NB4 (cell line): ENCODE measurements at regions not wholly inside any gene's neighbourhood (a gene's known extent, or its start where the extent isn't known, plus 50 kb on each side); places are given as distances from the start of the nearest gene placed in this dataset.

Experiments used
- CTCF ChIP-seq: IDR thresholded peaks from one replicate; pipeline ENCODE4 v1.5.1; 2012; ENCODE audit warnings: low read depth, low read length
- POLR2A ChIP-seq: IDR thresholded peaks from 2 replicates; pipeline ENCODE4 v1.6.1; 2011; ENCODE audit warnings: mild to moderate bottlenecking; ENCODE audit not compliant: insufficient read length; ENCODE audit errors: extremely low read depth

GRCh38 chr6:71114544-71114943 lies 157.7 kb upstream of the B3GAT2 start:
- no peak for TF ChIP-seq CTCF
- no peak for TF ChIP-seq POLR2A
